ENCODE measurements at regions not wholly inside any gene's neighbourhood (a gene's known extent, or its start where the extent isn't known, plus 50 kb on each side); places are given as distances from the start of the nearest gene placed in this dataset.

DNA sequence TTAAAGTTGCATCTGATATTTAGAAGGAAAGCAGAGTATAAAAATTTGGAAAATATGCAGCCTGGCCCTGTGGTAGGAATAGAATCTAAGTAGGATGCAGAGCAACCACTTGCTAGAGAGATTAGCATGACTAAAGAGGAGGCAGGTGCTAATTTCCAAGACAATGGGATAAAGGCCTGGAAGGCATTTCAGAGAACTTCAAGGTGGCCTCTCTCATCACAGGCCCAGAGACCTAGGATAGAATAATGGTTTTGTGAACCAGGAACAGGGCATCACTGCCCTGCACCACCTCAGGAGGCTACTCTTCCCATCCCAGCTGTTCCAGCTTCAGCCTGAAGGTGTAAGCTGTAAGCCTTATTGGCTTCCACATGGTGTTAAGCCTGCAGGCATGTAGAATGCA is 621.7 kb upstream of the HS3ST1 start:
- TF ChIP-seq, protein P1, sequence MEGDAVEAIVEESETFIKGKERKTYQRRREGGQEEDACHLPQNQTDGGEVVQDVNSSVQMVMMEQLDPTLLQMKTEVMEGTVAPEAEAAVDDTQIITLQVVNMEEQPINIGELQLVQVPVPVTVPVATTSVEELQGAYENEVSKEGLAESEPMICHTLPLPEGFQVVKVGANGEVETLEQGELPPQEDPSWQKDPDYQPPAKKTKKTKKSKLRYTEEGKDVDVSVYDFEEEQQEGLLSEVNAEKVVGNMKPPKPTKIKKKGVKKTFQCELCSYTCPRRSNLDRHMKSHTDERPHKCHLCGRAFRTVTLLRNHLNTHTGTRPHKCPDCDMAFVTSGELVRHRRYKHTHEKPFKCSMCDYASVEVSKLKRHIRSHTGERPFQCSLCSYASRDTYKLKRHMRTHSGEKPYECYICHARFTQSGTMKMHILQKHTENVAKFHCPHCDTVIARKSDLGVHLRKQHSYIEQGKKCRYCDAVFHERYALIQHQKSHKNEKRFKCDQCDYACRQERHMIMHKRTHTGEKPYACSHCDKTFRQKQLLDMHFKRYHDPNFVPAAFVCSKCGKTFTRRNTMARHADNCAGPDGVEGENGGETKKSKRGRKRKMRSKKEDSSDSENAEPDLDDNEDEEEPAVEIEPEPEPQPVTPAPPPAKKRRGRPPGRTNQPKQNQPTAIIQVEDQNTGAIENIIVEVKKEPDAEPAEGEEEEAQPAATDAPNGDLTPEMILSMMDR (IDR thresholded peaks at IDR 0.05 in 4 of 5, conservative IDR thresholded peaks at IDR 0.05 in 1 of 5): no peak
- no peak for TF ChIP-seq POLR2A (IDR thresholded peaks at IDR 0.05)
